UCSD-AML1 (cell line): ENCODE measurements at regions not wholly inside any gene's neighbourhood (a gene's known extent, or its start where the extent isn't known, plus 50 kb on each side); places are given as distances from the start of the nearest gene placed in this dataset.

Source experiments
- DNase-seq: peaks from one replicate; lab custom pipeline; 2025; ENCODE audit not compliant: unreplicated experiment; lab: John Stamatoyannopoulos, UW

GRCh38 chrX:38856670-38857265, 55.5 kb downstream of the MID1IP1 start:
- DNase-seq, result no peak

GRCh38 chrX:38857736-38858523, 56.7 kb downstream of the MID1IP1 start:
- DNase-seq, result no peak

GRCh38 chrX:38859602-38860001, 58.3 kb downstream of the MID1IP1 start:
- no peak for DNase-seq

- no peak for DNase-seq
These were observed 59.1 kb downstream of the MID1IP1 start for GRCh38 chrX:38860106-38861013.

- DNase-seq, result no peak
These were observed 60.2 kb downstream of the MID1IP1 start for GRCh38 chrX:38861489-38861888.

- DNase-seq, result no peak
These were observed 60.8 kb downstream of the MID1IP1 start for GRCh38 chrX:38862100-38862499.

GRCh38 chrX:38864165-38864564, 62.9 kb downstream of the MID1IP1 start:
- DNase-seq, result no peak

- DNase-seq, result no peak
These were observed 67.1 kb downstream of the MID1IP1 start for GRCh38 chrX:38868321-38868720.

- DNase-seq, result no peak
These were observed 67.7 kb downstream of the MID1IP1 start for GRCh38 chrX:38868941-38869401.

- DNase-seq, result peak; percentile 17
These were observed 69.2 kb downstream of the MID1IP1 start for GRCh38 chrX:38870361-38870895.

- DNase-seq, result no peak
These were observed 70.1 kb downstream of the MID1IP1 start for GRCh38 chrX:38871129-38872029.

- DNase-seq, result no peak
These were observed 76.1 kb downstream of the MID1IP1 start for GRCh38 chrX:38877366-38877765.

- DNase-seq, result no peak
These were observed 77.5 kb downstream of the MID1IP1 start for GRCh38 chrX:38878641-38879340.

- DNase-seq, result peak; percentile 27
These were observed 78.5 kb downstream of the MID1IP1 start for GRCh38 chrX:38879631-38880220.

- no peak for DNase-seq
These were observed 79.1 kb downstream of the MID1IP1 start for GRCh38 chrX:38880296-38880854.

GRCh38 chrX:38881066-38881465, 79.8 kb downstream of the MID1IP1 start:
- no peak for DNase-seq

GRCh38 chrX:38881727-38882126, 80.5 kb downstream of the MID1IP1 start:
- no peak for DNase-seq

- no peak for DNase-seq
These were observed 81.8 kb downstream of the MID1IP1 start for GRCh38 chrX:38882894-38883626.
